HEK293 (cell line): ENCODE measurements at regions not wholly inside any gene's neighbourhood (a gene's known extent, or its start where the extent isn't known, plus 50 kb on each side); places are given as distances from the start of the nearest gene placed in this dataset.

Source experiments
- CTCF ChIA-PET: fragments of 350-600 bp; formaldehyde crosslinking; extraction: SDS; loops from one replicate; lab custom pipeline; 2021; ENCODE audit warnings: antibody characterized with exemption; lab: Yijun Ruan, JAX
- POLR2A ChIA-PET: fragments of 300-600 bp; formaldehyde crosslinking; extraction: SDS; loops from one replicate; lab custom pipeline; 2020; ENCODE audit warnings: antibody characterized with exemption, inconsistent platforms; lab: Yijun Ruan, JAX
- H3K27ac ChIP-seq: fragments of 200-500 bp; sonication (Bioruptor generic); 2 replicates; pipeline ENCODE4 v1.5.1; 2014; ENCODE audit warnings: low read depth, low read length, control low read depth, inconsistent platforms; ENCODE audit errors: extremely low read depth
- H3K36me3 ChIP-seq, 2 experiments: fragments of 200-500 bp in 1 of 2; sonication (Bioruptor generic) in 1 of 2; 1 replicate in 1 of 2; 2 replicates in 1 of 2; pipeline ENCODE4 v1.5.1; 2014 to 2017; ENCODE audit warnings: inconsistent platforms in 2 of 2, low read length in 2 of 2; ENCODE audit not compliant: control insufficient read depth in 2 of 2, insufficient read depth in 1 of 2
- H3K4me1 ChIP-seq: fragments of 200-500 bp; sonication (Bioruptor generic); 2 replicates; pipeline ENCODE4 v1.5.1; 2014; ENCODE audit warnings: mild to moderate bottlenecking, low read length, inconsistent platforms; ENCODE audit not compliant: control insufficient read depth, insufficient read depth
- H3K4me3 ChIP-seq: 2 replicates; pipeline ENCODE4 v1.5.1; 2011; ENCODE audit warnings: low read depth, mild to moderate bottlenecking, control low read depth, low read length, moderate library complexity
- H3K9me3 ChIP-seq: fragments of 200-500 bp; sonication (Bioruptor generic); 2 replicates; pipeline ENCODE4 v1.5.1; 2014; ENCODE audit warnings: low read depth, low read length, inconsistent platforms; ENCODE audit not compliant: control insufficient read depth, insufficient read depth
- BCL11A ChIP-seq: fragments of 450-650 bp; formaldehyde crosslinking; IDR thresholded peaks from 2 replicates; pipeline ENCODE4 v1.5.1; 2016; ENCODE audit warnings: low read depth, missing biosample characterization, missing genetic modification characterization
- GFI1B ChIP-seq: fragments of 450-650 bp; formaldehyde crosslinking; IDR thresholded peaks from 2 replicates; pipeline ENCODE4 v1.5.1; 2016; ENCODE audit warnings: missing biosample characterization, missing genetic modification characterization
- GLI4 ChIP-seq: fragments of 450-650 bp; formaldehyde crosslinking; IDR thresholded peaks from 2 replicates; pipeline ENCODE4 v1.5.1; 2016; ENCODE audit warnings: missing biosample characterization, missing genetic modification characterization
- MZF1 ChIP-seq: fragments of 450-650 bp; formaldehyde crosslinking; IDR thresholded peaks from 2 replicates; pipeline ENCODE4 v1.5.1; 2017; ENCODE audit warnings: missing biosample characterization, missing genetic modification characterization, borderline replicate concordance
- PRDM1 ChIP-seq: fragments of 450-650 bp; formaldehyde crosslinking; IDR thresholded peaks from 2 replicates; pipeline ENCODE4; 2016; ENCODE audit warnings: missing biosample characterization, missing genetic modification characterization
- SALL2 ChIP-seq: fragments of 450-650 bp; formaldehyde crosslinking; IDR thresholded peaks from 2 replicates; pipeline ENCODE4 v1.5.0; 2017; ENCODE audit warnings: missing biosample characterization, mild to moderate bottlenecking, missing genetic modification characterization, borderline replicate concordance
- SCRT1 ChIP-seq: fragments of 450-650 bp; formaldehyde crosslinking; IDR thresholded peaks from 2 replicates; pipeline ENCODE4 v1.5.1; 2016; ENCODE audit warnings: missing biosample characterization, missing genetic modification characterization, borderline replicate concordance
- SP7 ChIP-seq: fragments of 450-650 bp; formaldehyde crosslinking; IDR thresholded peaks from 2 replicates; pipeline ENCODE4 v1.5.1; 2016; ENCODE audit warnings: missing biosample characterization, missing genetic modification characterization
- YY1 ChIP-seq: fragments of 450-650 bp; formaldehyde crosslinking; IDR thresholded peaks from 2 replicates; pipeline ENCODE4 v1.5.1; 2018; ENCODE audit warnings: missing biosample characterization, missing genetic modification characterization
- ZBTB17 ChIP-seq: fragments of 450-650 bp; formaldehyde crosslinking; IDR thresholded peaks from 2 replicates; pipeline ENCODE4 v1.5.1; 2016; ENCODE audit warnings: missing biosample characterization, missing genetic modification characterization
- ZBTB7A ChIP-seq: fragments of 450-650 bp; formaldehyde crosslinking; IDR thresholded peaks from 2 replicates; pipeline ENCODE4 v1.5.1; 2016; ENCODE audit warnings: low read depth, missing biosample characterization, missing genetic modification characterization
- ZFP41 ChIP-seq: fragments of 450-650 bp; formaldehyde crosslinking; IDR thresholded peaks from 2 replicates; pipeline ENCODE4 v1.5.1; 2016; ENCODE audit warnings: missing biosample characterization, missing genetic modification characterization, borderline replicate concordance
- ZNF138 ChIP-seq: fragments of 450-650 bp; formaldehyde crosslinking; IDR thresholded peaks from 2 replicates; pipeline ENCODE4 v1.5.1; 2016; ENCODE audit warnings: missing biosample characterization, missing genetic modification characterization, borderline replicate concordance
- ZNF155 ChIP-seq: fragments of 450-650 bp; formaldehyde crosslinking; IDR thresholded peaks from 2 replicates; pipeline ENCODE4 v1.5.1; 2016; ENCODE audit warnings: missing biosample characterization, missing genetic modification characterization
- ZNF16 ChIP-seq: fragments of 450-650 bp; formaldehyde crosslinking; IDR thresholded peaks from 2 replicates; pipeline ENCODE4 v1.5.1; 2016; ENCODE audit warnings: low read depth, missing biosample characterization, missing genetic modification characterization
- ZNF202 ChIP-seq: fragments of 450-650 bp; formaldehyde crosslinking; IDR thresholded peaks from 2 replicates; pipeline ENCODE4 v1.5.1; 2016; ENCODE audit warnings: missing biosample characterization, missing genetic modification characterization, borderline replicate concordance
- ZNF221 ChIP-seq: fragments of 450-650 bp; formaldehyde crosslinking; IDR thresholded peaks from 2 replicates; pipeline ENCODE4 v1.5.1; 2017; ENCODE audit warnings: missing biosample characterization, missing genetic modification characterization, borderline replicate concordance
- ZNF292 ChIP-seq: fragments of 450-650 bp; formaldehyde crosslinking; IDR thresholded peaks from 2 replicates; pipeline ENCODE4 v1.5.1; 2016; ENCODE audit warnings: low read depth, missing biosample characterization, missing genetic modification characterization, borderline replicate concordance
- ZNF311 ChIP-seq: fragments of 450-650 bp; formaldehyde crosslinking; IDR thresholded peaks from 2 replicates; pipeline ENCODE4 v1.5.1; 2017; ENCODE audit warnings: missing biosample characterization, missing genetic modification characterization, borderline replicate concordance
- ZNF433 ChIP-seq: fragments of 450-650 bp; formaldehyde crosslinking; IDR thresholded peaks from 2 replicates; pipeline ENCODE4 v1.5.1; 2016; ENCODE audit warnings: missing biosample characterization, missing genetic modification characterization, low read depth
- ZNF521 ChIP-seq: fragments of 450-650 bp; formaldehyde crosslinking; IDR thresholded peaks from 2 replicates; pipeline ENCODE4 v1.5.1; 2017; ENCODE audit warnings: missing biosample characterization, mild to moderate bottlenecking, missing genetic modification characterization
- ZNF623 ChIP-seq: fragments of 450-650 bp; formaldehyde crosslinking; IDR thresholded peaks from 2 replicates; pipeline ENCODE4 v1.5.1; 2016; ENCODE audit warnings: missing biosample characterization, missing genetic modification characterization
- ZNF654 ChIP-seq: fragments of 450-650 bp; formaldehyde crosslinking; IDR thresholded peaks from 2 replicates; pipeline ENCODE4 v1.5.1; 2016; ENCODE audit warnings: low read depth, missing biosample characterization, missing genetic modification characterization
- ZNF677 ChIP-seq: fragments of 450-650 bp; IDR thresholded peaks from 2 replicates; pipeline ENCODE4 v1.5.0; 2018; ENCODE audit warnings: missing biosample characterization, mild to moderate bottlenecking, missing genetic modification characterization, moderate library complexity
- ZNF792 ChIP-seq: fragments of 450-650 bp; formaldehyde crosslinking; IDR thresholded peaks from 2 replicates; pipeline ENCODE4 v1.5.1; 2016; ENCODE audit warnings: missing biosample characterization, missing genetic modification characterization
- ZNF837 ChIP-seq: fragments of 450-650 bp; formaldehyde crosslinking; IDR thresholded peaks from 2 replicates; pipeline ENCODE4 v1.5.1; 2016; ENCODE audit warnings: missing biosample characterization, missing genetic modification characterization
- ZSCAN30 ChIP-seq: fragments of 450-650 bp; IDR thresholded peaks from 2 replicates; pipeline ENCODE4 v1.5.1; 2018; ENCODE audit warnings: missing biosample characterization, mild to moderate bottlenecking, missing genetic modification characterization, moderate library complexity
- TF ChIP-seq, protein P1 (sequence below): fragments of 450-650 bp; formaldehyde crosslinking; IDR thresholded peaks from 2 replicates; pipeline ENCODE4 v1.5.1; 2016; ENCODE audit warnings: missing biosample characterization, missing genetic modification characterization
- TF ChIP-seq, protein P2 (sequence below): fragments of 450-650 bp; formaldehyde crosslinking; IDR thresholded peaks from 2 replicates; pipeline ENCODE4 v1.5.1; 2017; ENCODE audit warnings: missing biosample characterization, missing genetic modification characterization
- TF ChIP-seq, protein P3 (sequence below): fragments of 450-650 bp; formaldehyde crosslinking; IDR thresholded peaks from 2 replicates; pipeline ENCODE4 v1.5.1; 2016; ENCODE audit warnings: missing biosample characterization, missing genetic modification characterization

GRCh38 chr22:22158965-22159364 lies 85.6 kb upstream of the VPREB1 start:
- no peaks in the 10 kb centered on the region for H3K4me1 ChIP-seq

DNA sequence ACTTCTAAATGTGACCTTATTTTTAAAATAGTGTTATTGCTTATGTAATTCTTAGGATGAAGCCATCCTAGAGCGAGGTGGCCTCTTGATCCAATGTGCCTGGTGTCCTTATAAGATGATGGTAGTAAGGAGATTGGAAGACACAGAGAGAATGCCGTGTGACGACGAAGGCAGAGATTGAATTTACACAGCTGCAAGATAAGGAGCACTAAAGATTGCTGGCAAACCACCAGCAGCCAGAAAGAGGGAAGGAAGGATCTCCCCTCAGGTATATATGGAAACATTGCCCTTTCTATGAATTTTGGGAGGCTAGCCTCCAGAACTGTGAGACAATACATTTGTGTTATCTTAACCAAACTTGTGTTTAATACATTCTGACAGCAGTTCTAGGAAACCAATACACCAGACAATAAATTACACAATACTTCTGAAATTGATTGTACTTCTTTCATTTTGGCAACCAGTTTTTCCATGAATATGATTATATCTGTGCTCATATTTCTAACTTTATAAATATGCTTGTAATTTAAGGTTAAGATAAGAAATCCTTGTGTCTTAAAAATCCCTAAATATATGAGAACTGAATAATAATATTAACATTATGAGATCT lies 86.3 kb upstream of the VPREB1 start:
- no peak for TF ChIP-seq ZSCAN30 (tag by site-specific recombination)
- TF ChIP-seq, protein P1, sequence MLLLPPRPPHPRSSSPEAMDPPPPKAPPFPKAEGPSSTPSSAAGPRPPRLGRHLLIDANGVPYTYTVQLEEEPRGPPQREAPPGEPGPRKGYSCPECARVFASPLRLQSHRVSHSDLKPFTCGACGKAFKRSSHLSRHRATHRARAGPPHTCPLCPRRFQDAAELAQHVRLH = no peak
- TF ChIP-seq MZF1 (tag by site-specific recombination) = no peak
- TF ChIP-seq ZNF677 = no peak
- no peak for TF ChIP-seq ZNF138 (tag by site-specific recombination)
- TF ChIP-seq ZNF623 = no peak
- TF ChIP-seq GLI4 (tag by site-specific recombination) = no peak
- TF ChIP-seq ZBTB7A (tag by site-specific recombination) = no peak
- TF ChIP-seq SP7 (tag by site-specific recombination) = no peak
- TF ChIP-seq ZNF521 = no peak
- TF ChIP-seq ZFP41 (tag by site-specific recombination) = no peak
- TF ChIP-seq ZNF16 (tag by site-specific recombination) = no peak
- no peak for TF ChIP-seq ZNF155
- TF ChIP-seq, protein P2, sequence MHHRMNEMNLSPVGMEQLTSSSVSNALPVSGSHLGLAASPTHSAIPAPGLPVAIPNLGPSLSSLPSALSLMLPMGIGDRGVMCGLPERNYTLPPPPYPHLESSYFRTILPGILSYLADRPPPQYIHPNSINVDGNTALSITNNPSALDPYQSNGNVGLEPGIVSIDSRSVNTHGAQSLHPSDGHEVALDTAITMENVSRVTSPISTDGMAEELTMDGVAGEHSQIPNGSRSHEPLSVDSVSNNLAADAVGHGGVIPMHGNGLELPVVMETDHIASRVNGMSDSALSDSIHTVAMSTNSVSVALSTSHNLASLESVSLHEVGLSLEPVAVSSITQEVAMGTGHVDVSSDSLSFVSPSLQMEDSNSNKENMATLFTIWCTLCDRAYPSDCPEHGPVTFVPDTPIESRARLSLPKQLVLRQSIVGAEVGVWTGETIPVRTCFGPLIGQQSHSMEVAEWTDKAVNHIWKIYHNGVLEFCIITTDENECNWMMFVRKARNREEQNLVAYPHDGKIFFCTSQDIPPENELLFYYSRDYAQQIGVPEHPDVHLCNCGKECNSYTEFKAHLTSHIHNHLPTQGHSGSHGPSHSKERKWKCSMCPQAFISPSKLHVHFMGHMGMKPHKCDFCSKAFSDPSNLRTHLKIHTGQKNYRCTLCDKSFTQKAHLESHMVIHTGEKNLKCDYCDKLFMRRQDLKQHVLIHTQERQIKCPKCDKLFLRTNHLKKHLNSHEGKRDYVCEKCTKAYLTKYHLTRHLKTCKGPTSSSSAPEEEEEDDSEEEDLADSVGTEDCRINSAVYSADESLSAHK (tag by site-specific recombination) = no peak
- no peak for TF ChIP-seq ZNF654 (tag by site-specific recombination)
- no peak for TF ChIP-seq ZNF792 (tag by site-specific recombination)
- no peak for TF ChIP-seq ZNF433 (tag by site-specific recombination)

More at GRCh38 chr22:22158965-22159364, 85.6 kb upstream of the VPREB1 start:
- CTCF ChIA-PET = interaction anchor here (0.6 to 2.7 kb wide), 11 partner anchors 11 to 649 kb away, joined by 3 to 13 read pairs (median 4); partner anchors contain the start of gene ZNF280B
- TF ChIP-seq ZBTB17 (tag by site-specific recombination) (peak; percentile 66), PRDM1 (tag by site-specific recombination) (no peak)
- Histone ChIP-seq H3K4me3 (no peak overlapping the region), H3K36me3 (no peaks in the 10 kb centered on the region), H3K9me3 (no peaks in the 10 kb centered on the region), H3K27ac (no peak overlapping the region)
- POLR2A ChIA-PET = no interaction called here

GRCh38 chr22:22157348-22157725 lies 87.2 kb upstream of the VPREB1 start:
- H3K27ac ChIP-seq = no peak overlapping the region
- H3K4me3 ChIP-seq = no peak overlapping the region
- no peaks in the 10 kb centered on the region for H3K9me3 ChIP-seq
- CTCF ChIA-PET = interaction anchor here (0.6 to 2.7 kb wide), 25 partner anchors 8 to 186 kb away, joined by 3 to 27 read pairs (median 4); partner anchors contain the start of gene TOP3B
- H3K4me1 ChIP-seq = no peaks in the 10 kb centered on the region
- no peaks in the 10 kb centered on the region for H3K36me3 ChIP-seq
- POLR2A ChIA-PET = no interaction called here
- TF ChIP-seq ZBTB7A (tag by site-specific recombination) (no peak), ZNF202 (no peak), YY1 (tag by site-specific recombination) (no peak), ZNF311 (no peak), ZNF837 (tag by site-specific recombination) (no peak), ZNF221 (tag by site-specific recombination) (no peak), ZNF292 (tag by site-specific recombination) (no peak), BCL11A (no peak), SCRT1 (no peak), SALL2 (tag by site-specific recombination) (no peak), GFI1B (no peak)
- TF ChIP-seq, protein P3, sequence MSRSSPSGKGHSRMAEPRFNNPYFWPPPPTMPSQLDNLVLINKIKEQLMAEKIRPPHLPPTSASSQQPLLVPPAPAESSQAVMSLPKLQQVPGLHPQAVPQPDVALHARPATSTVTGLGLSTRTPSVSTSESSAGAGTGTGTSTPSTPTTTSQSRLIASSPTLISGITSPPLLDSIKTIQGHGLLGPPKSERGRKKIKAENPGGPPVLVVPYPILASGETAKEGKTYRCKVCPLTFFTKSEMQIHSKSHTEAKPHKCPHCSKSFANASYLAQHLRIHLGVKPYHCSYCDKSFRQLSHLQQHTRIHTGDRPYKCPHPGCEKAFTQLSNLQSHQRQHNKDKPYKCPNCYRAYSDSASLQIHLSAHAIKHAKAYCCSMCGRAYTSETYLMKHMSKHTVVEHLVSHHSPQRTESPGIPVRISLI = no peak

More for the DNA sequence above, 86.3 kb upstream of the VPREB1 start:
- Histone ChIP-seq H3K36me3 (no peaks in the 10 kb centered on the region), H3K4me1 (no peaks in the 10 kb centered on the region), H3K27ac (no peak overlapping the region), H3K9me3 (no peaks in the 10 kb centered on the region), H3K4me3 (no peak overlapping the region)
- CTCF ChIA-PET = interaction anchor here (0.6 to 2.7 kb wide), 19 partner anchors 9 to 1562 kb away, joined by 3 to 27 read pairs (median 4); no protein-coding TSS in a partner anchor
- POLR2A ChIA-PET = no interaction called here
